HepG2 (cell line): ENCODE measurements at regions not wholly inside any gene's neighbourhood (a gene's known extent, or its start where the extent isn't known, plus 50 kb on each side); places are given as distances from the start of the nearest gene placed in this dataset.

ENCODE experiments used
- ATF1 ChIP-seq: IDR thresholded peaks from 2 replicates; pipeline ENCODE4 v1.6.1; 2016; ENCODE audit warnings: mild to moderate bottlenecking, control low read depth
- CCDC6 ChIP-seq: sonication (generic); formaldehyde crosslinking; IDR thresholded peaks from 2 replicates; pipeline ENCODE4 v1.8.1; 2022; ENCODE audit warnings: mild to moderate bottlenecking, missing genetic modification reagents, moderate library complexity
- CHD4 ChIP-seq: fragments of 200-600 bp; sonication (generic); IDR thresholded peaks from 2 replicates; pipeline ENCODE4 v1.7.0; 2017; ENCODE audit warnings: mild to moderate bottlenecking, low read length, borderline replicate concordance
- NBN ChIP-seq: fragments of 450-650 bp; conservative IDR thresholded peaks from 2 replicates; pipeline ENCODE4 v1.6.1; 2017
- NFYB ChIP-seq: sonication (generic); formaldehyde crosslinking; IDR thresholded peaks from 2 replicates; pipeline ENCODE4 v1.4.0; 2020; ENCODE audit warnings: missing genetic modification reagents
- RNF2 ChIP-seq: fragments of 450-650 bp; conservative IDR thresholded peaks from 2 replicates; pipeline ENCODE4 v1.6.1; 2016; ENCODE audit warnings: low read depth
- ZNF660 ChIP-seq: sonication (generic); formaldehyde crosslinking; IDR thresholded peaks from 2 replicates; pipeline ENCODE4 v1.5.1; 2020; ENCODE audit warnings: mild to moderate bottlenecking, low read depth, missing genetic modification reagents, borderline replicate concordance

GRCh38 chr2:144593803-144594202, 73.9 kb upstream of the ZEB2 start:
- TF ChIP-seq CCDC6 (no peak), ZNF660 (CRISPR knock-in tag) (no peak), ATF1 (CRISPR knock-in tag) (no peak), NBN (no peak), CHD4 (no peak), RNF2 (no peak), NFYB (CRISPR knock-in tag) (no peak)
